ENCODE measurements at regions not wholly inside any gene's neighbourhood (a gene's known extent, or its start where the extent isn't known, plus 50 kb on each side); places are given as distances from the start of the nearest gene placed in this dataset.

DNA sequence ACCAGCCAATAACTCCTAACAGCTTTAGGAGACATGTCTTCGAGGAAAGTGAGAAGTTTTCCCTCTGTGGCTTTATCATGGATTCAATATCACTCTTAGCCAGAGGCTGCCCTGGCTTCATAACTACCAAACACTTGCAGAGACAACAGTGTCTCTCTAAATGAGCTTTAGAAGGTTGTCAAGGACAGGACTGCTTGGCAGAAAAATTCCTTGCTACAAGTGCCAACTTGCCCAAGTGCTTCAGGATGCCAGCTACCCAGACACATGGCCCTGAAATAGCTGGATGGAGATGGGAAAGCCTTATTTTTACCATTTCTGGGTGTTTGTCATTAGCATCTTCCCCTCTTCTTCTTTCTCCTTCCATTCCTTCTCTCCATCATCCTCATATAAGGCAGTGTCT lies 137.1 kb upstream of the MDFIC start:
- H3K27ac Mint-ChIP-seq (ENCODE audit: unreplicated experiment): no peak overlapping the region
- H3K9me3 Mint-ChIP-seq: peaks cover 3% of the 10 kb centered on the region
- no peak for DNase-seq (ENCODE audit: low read depth, low spot score)
- H3K4me3 Mint-ChIP-seq: no peak overlapping the region
- H3K27me3 Mint-ChIP-seq (ENCODE audit: low read depth): no peaks in the 10 kb centered on the region
- TF ChIP-seq, protein P1, sequence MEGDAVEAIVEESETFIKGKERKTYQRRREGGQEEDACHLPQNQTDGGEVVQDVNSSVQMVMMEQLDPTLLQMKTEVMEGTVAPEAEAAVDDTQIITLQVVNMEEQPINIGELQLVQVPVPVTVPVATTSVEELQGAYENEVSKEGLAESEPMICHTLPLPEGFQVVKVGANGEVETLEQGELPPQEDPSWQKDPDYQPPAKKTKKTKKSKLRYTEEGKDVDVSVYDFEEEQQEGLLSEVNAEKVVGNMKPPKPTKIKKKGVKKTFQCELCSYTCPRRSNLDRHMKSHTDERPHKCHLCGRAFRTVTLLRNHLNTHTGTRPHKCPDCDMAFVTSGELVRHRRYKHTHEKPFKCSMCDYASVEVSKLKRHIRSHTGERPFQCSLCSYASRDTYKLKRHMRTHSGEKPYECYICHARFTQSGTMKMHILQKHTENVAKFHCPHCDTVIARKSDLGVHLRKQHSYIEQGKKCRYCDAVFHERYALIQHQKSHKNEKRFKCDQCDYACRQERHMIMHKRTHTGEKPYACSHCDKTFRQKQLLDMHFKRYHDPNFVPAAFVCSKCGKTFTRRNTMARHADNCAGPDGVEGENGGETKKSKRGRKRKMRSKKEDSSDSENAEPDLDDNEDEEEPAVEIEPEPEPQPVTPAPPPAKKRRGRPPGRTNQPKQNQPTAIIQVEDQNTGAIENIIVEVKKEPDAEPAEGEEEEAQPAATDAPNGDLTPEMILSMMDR (conservative IDR thresholded peaks at IDR 0.05): no peak
- H3K36me3 Mint-ChIP-seq (ENCODE audit: low read depth): no peaks in the 10 kb centered on the region
- no peaks in the 10 kb centered on the region for H3K4me1 Mint-ChIP-seq

DNA sequence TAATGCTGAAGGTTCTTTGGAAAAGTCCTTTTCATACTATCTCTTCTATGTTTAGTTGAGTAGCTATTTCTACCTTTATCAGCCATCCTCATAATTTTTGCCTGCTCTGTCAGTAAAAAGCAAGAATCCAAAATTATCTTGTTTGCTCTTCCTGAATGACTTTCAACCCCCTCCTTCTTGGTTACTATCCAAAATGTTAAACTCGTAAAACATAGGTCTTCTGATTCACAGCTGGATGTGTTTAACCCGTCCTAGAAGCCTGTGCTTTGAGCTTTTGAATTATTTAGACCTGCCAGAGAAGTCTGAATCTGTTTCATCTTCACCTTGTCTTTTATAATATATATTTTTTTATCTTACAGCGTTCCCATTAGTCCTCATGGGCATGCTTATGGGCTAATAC lies 136.4 kb upstream of the MDFIC start:
- H3K4me3 Mint-ChIP-seq: no peak overlapping the region
- H3K4me1 Mint-ChIP-seq: no peaks in the 10 kb centered on the region
- TF ChIP-seq, protein P1 (conservative IDR thresholded peaks at IDR 0.05): no peak
- H3K27ac Mint-ChIP-seq (ENCODE audit: unreplicated experiment): no peak overlapping the region
- H3K9me3 Mint-ChIP-seq: peaks cover 3% of the 10 kb centered on the region
- DNase-seq (ENCODE audit: low read depth, low spot score): no peak
- H3K27me3 Mint-ChIP-seq (ENCODE audit: low read depth): no peaks in the 10 kb centered on the region
- no peaks in the 10 kb centered on the region for H3K36me3 Mint-ChIP-seq (ENCODE audit: low read depth)

DNA sequence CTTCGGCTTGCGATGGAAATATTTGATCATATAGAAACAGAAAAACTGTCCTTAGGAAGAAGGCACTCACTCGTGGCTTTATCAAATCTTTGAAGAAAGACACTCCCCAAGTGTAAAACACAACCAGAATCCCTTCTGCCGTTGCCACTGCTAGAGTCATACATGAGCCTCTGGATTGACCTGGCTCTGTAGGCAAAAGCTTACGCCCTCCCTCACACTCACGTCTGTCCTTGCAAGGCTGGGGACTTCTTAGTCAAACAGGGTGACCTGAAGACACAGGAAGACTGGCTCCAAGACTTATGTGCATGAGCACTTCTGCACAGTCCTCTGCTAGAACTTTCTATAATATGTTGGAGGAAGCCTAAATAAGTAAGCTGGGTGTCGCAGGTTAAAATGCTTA lies 135.4 kb upstream of the MDFIC start:
- Mint-ChIP-seq H3K4me1 (no peaks in the 10 kb centered on the region), H3K27me3 (ENCODE audit: low read depth) (no peaks in the 10 kb centered on the region), H3K9me3 (peaks cover 3% of the 10 kb centered on the region), H3K36me3 (ENCODE audit: low read depth) (no peaks in the 10 kb centered on the region), H3K27ac (ENCODE audit: unreplicated experiment) (no peak overlapping the region), H3K4me3 (no peak overlapping the region)
- TF ChIP-seq, protein P1 (conservative IDR thresholded peaks at IDR 0.05): no peak
- DNase-seq (ENCODE audit: low read depth, low spot score): no peak

DNA sequence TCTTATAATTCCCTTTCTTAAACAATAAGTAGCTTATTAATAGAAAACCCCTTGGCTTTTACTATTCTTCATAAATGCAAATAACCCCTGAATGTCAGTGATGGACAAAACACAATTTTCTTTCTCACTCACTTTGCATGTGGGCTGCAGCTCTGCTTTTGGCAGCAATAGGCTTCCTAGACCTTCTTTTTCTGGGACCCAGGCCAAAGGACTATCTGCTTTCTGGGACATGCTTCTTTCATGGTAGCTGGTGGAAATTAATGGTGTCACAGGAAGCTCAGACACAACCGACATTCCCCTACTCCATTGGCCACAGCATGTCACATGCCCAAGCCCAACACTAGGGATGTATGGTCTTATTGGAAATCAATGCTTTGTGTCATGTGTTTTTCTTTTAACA lies 134.3 kb upstream of the MDFIC start:
- DNase-seq (ENCODE audit: low read depth, low spot score): no peak
- H3K36me3 Mint-ChIP-seq (ENCODE audit: low read depth): no peaks in the 10 kb centered on the region
- H3K9me3 Mint-ChIP-seq: peaks cover 3% of the 10 kb centered on the region
- H3K27me3 Mint-ChIP-seq (ENCODE audit: low read depth): no peaks in the 10 kb centered on the region
- TF ChIP-seq, protein P1 (conservative IDR thresholded peaks at IDR 0.05): no peak
- no peak overlapping the region for H3K27ac Mint-ChIP-seq (ENCODE audit: unreplicated experiment)
- no peaks in the 10 kb centered on the region for H3K4me1 Mint-ChIP-seq
- no peak overlapping the region for H3K4me3 Mint-ChIP-seq

DNA sequence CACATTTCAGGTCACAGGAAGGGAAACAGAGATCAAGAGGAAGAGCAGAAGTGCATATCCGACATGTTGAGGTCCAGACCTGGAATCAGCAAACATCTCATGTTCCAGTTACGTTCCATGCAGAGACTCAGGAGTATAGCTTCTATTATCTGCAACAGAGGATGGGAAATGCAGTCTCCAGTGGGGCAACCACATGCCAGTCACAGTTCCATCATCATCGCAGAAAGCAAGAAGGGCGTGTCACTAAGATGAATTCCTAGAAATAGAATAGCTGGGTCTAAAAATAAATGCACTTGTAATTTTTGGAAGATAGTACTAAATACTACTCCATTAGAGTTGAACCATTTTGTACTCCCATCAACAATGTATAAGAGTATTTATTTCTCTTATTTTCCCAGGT lies 133.2 kb upstream of the MDFIC start:
- TF ChIP-seq, protein P1 (conservative IDR thresholded peaks at IDR 0.05): no peak
- peaks cover 3% of the 10 kb centered on the region for H3K9me3 Mint-ChIP-seq
- DNase-seq (ENCODE audit: low read depth, low spot score): no peak
- H3K36me3 Mint-ChIP-seq (ENCODE audit: low read depth): no peaks in the 10 kb centered on the region
- no peaks in the 10 kb centered on the region for H3K27me3 Mint-ChIP-seq (ENCODE audit: low read depth)
- H3K4me1 Mint-ChIP-seq: no peaks in the 10 kb centered on the region
- no peak overlapping the region for H3K4me3 Mint-ChIP-seq
- H3K27ac Mint-ChIP-seq (ENCODE audit: unreplicated experiment): no peak overlapping the region

DNA sequence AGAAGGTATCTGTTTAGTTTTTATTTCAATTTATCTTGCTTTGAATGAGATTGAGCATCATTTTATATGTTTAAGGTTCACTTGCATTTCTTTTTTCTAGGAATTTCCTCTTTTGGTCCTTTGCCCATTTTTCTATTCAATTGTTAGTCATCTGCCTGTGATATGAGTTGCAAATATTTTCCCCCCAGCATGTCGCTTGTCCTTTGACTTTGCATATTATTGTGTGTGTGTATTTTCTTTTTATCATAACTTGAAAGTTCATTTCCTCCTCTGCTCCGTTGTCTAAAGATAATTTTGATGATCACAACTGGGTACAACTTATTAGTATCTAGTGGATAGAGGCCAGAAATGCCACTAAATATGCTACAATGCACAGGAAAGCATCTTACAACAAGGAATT lies 132.7 kb upstream of the MDFIC start:
- no peak overlapping the region for H3K4me3 Mint-ChIP-seq
- TF ChIP-seq, protein P1 (conservative IDR thresholded peaks at IDR 0.05): no peak
- H3K36me3 Mint-ChIP-seq (ENCODE audit: low read depth): no peaks in the 10 kb centered on the region
- no peaks in the 10 kb centered on the region for H3K27me3 Mint-ChIP-seq (ENCODE audit: low read depth)
- no peak overlapping the region for H3K27ac Mint-ChIP-seq (ENCODE audit: unreplicated experiment)
- DNase-seq (ENCODE audit: low read depth, low spot score): no peak
- H3K4me1 Mint-ChIP-seq: no peaks in the 10 kb centered on the region
- H3K9me3 Mint-ChIP-seq: peaks cover 3% of the 10 kb centered on the region

Data from neural crest cell (in vitro differentiated cells).